ENCODE measurements at regions not wholly inside any gene's neighbourhood (a gene's known extent, or its start where the extent isn't known, plus 50 kb on each side); places are given as distances from the start of the nearest gene placed in this dataset.

- TF ChIP-seq EP300 (IDR thresholded peaks at IDR 0.05) = no peak
- TF ChIP-seq CTCF (IDR thresholded peaks at IDR 0.05) = no peak
Observed at GRCh38 chr11:44471603-44472002, 93.9 kb upstream of the CD82 start.

All from tibial nerve (tissue), 4 donors.